Lung (tissue), 11 donors: ENCODE measurements at regions not wholly inside any gene's neighbourhood (a gene's known extent, or its start where the extent isn't known, plus 50 kb on each side); places are given as distances from the start of the nearest gene placed in this dataset.

ENCODE experiments used
- ATAC-seq: fragments of 200-7000 bp; cut with Tn5 transposase; one replicate; pipeline ENCODE4 v1.9.1; 2020; ENCODE audit warnings: moderate number of reproducible peaks; ENCODE audit not compliant: insufficient read depth, low FRiP score
- DNase-seq, 3 donors: peaks; one replicate each; pipeline ENCODE4 v3.0.0-alpha.2; 2013 to 2017
- H3K27ac ChIP-seq, 2 donors: one replicate each; pipeline ENCODE4 v1.5.1; 2013; ENCODE audit warnings: mild to moderate bottlenecking in 2 of 2, moderate library complexity in 2 of 2, control low read depth in 1 of 2, inconsistent platforms in 1 of 2, low read depth in 1 of 2, low read length in 1 of 2
- H3K27me3 ChIP-seq, 3 donors: one replicate each; pipeline ENCODE4 v1.5.1; 2013; ENCODE audit warnings: low read length in 2 of 3; ENCODE audit not compliant: control insufficient read depth in 3 of 3, insufficient read depth in 3 of 3
- H3K36me3 ChIP-seq, 4 donors: one replicate each; pipeline ENCODE4 v1.5.1; 2013; ENCODE audit warnings: low read length in 4 of 4, mild to moderate bottlenecking in 1 of 4, moderate library complexity in 1 of 4; ENCODE audit not compliant: control insufficient read depth in 4 of 4, insufficient read depth in 4 of 4
- H3K4me1 ChIP-seq, 5 donors: one replicate each; pipeline ENCODE4 v1.5.1; 2013; ENCODE audit warnings: low read length in 5 of 5, mild to moderate bottlenecking in 2 of 5, moderate library complexity in 1 of 5; ENCODE audit not compliant: control insufficient read depth in 5 of 5, insufficient read depth in 5 of 5
- H3K4me3 ChIP-seq: one replicate; pipeline ENCODE4 v1.5.1; 2013; ENCODE audit warnings: mild to moderate bottlenecking, control low read depth, moderate library complexity
- H3K9ac ChIP-seq, 2 donors: one replicate each; pipeline ENCODE4 v1.5.1; 2013; ENCODE audit warnings: low read length in 2 of 2, control low read depth in 1 of 2; ENCODE audit not compliant: insufficient read depth in 1 of 2
- H3K9me3 ChIP-seq, 4 donors: one replicate each; pipeline ENCODE4 v1.5.1; 2013; ENCODE audit warnings: low read length in 3 of 4, mild to moderate bottlenecking in 1 of 4, moderate library complexity in 1 of 4; ENCODE audit not compliant: control insufficient read depth in 4 of 4, insufficient read depth in 3 of 4
- CTCF ChIP-seq: IDR thresholded peaks from 2 replicates; pipeline ENCODE4 v1.5.1; 2012; ENCODE audit warnings: mild to moderate bottlenecking; ENCODE audit errors: control extremely low read depth, extremely low read depth
- WGBS, 2 donors: extraction: QIAGEN DNeasy Blood & Tissue Kit; methylation state at CpG; one replicate each; pipeline ENCODE4 v1.1.7; 2013; 5-methylcytosine and 5-hydroxymethylcytosine counted together
- donor health status: control.
- donor health status: control.
- donor health status: Bipolar disorder and iron deficiency.
- donor health status: healthy.
- donor health status: DM: yes; HTN: yes; CAD: no.

- peaks cover 0 to 4% (median 0%) of the 10 kb centered on the region in 5 donors for H3K4me1 ChIP-seq
- 96 to 97% methylated on average over 4 of the region's 4 CpGs for WGBS, 2 donors
Measured at GRCh38 chr22:42189761-42190160, 59.2 kb upstream of the CYP2D6 start.

GRCh38 chr22:42188808-42189447 is 58.3 kb upstream of the CYP2D6 start:
- peaks cover 0 to 4% (median 0%) of the 10 kb centered on the region in 5 donors for H3K4me1 ChIP-seq
- DNase-seq: no peak

More at GRCh38 chr22:42189761-42190160, 59.2 kb upstream of the CYP2D6 start:
- Histone ChIP-seq H3K9me3 (no peaks in the 10 kb centered on the region), H3K9ac (no peak overlapping the region), H3K36me3 (peaks cover 0 to 2% (median 0%) of the 10 kb centered on the region in 4 donors), H3K27me3 (no peaks in the 10 kb centered on the region), H3K27ac (no peak overlapping the region), H3K4me3 (no peak overlapping the region)
- no peak for DNase-seq
- no peak for TF ChIP-seq CTCF
- ATAC-seq: no peak

GRCh38 chr22:42187646-42188045 is 57.0 kb upstream of the CYP2D6 start:
- no peak overlapping the region for H3K27ac ChIP-seq
- H3K4me1 ChIP-seq: peaks cover 0 to 2% (median 0%) of the 10 kb centered on the region in 5 donors
- ATAC-seq: no peak
- H3K9me3 ChIP-seq: no peaks in the 10 kb centered on the region
- H3K27me3 ChIP-seq: no peaks in the 10 kb centered on the region
- no peak overlapping the region for H3K9ac ChIP-seq
- peaks cover 0 to 2% (median 0%) of the 10 kb centered on the region in 4 donors for H3K36me3 ChIP-seq
- no peak overlapping the region for H3K4me3 ChIP-seq
- TF ChIP-seq CTCF: no peak
- DNase-seq: no peak
- WGBS, 2 donors: 96 to 97% methylated on average over 3 of the region's 3 CpGs

More at GRCh38 chr22:42188808-42189447, 58.3 kb upstream of the CYP2D6 start:
- Histone ChIP-seq H3K27me3 (no peaks in the 10 kb centered on the region), H3K9me3 (no peaks in the 10 kb centered on the region), H3K9ac (no peak overlapping the region), H3K4me3 (no peak overlapping the region), H3K36me3 (peaks cover 0 to 2% (median 0%) of the 10 kb centered on the region in 4 donors), H3K27ac (no peak overlapping the region)
- no peak for ATAC-seq
- TF ChIP-seq CTCF: no peak
- WGBS, 2 donors: 85 to 89% methylated on average over 4 of the region's 4 CpGs
